Suppressor macrophage treated with lipopolysaccharide for 1 hour (primary cell): ENCODE measurements at regions not wholly inside any gene's neighbourhood (a gene's known extent, or its start where the extent isn't known, plus 50 kb on each side); places are given as distances from the start of the nearest gene placed in this dataset.

Experiments used
- DNase-seq, 3 donors: peaks; one replicate each; pipeline ENCODE4 v3.0.0-alpha.2; 2020 to 2022

DNA sequence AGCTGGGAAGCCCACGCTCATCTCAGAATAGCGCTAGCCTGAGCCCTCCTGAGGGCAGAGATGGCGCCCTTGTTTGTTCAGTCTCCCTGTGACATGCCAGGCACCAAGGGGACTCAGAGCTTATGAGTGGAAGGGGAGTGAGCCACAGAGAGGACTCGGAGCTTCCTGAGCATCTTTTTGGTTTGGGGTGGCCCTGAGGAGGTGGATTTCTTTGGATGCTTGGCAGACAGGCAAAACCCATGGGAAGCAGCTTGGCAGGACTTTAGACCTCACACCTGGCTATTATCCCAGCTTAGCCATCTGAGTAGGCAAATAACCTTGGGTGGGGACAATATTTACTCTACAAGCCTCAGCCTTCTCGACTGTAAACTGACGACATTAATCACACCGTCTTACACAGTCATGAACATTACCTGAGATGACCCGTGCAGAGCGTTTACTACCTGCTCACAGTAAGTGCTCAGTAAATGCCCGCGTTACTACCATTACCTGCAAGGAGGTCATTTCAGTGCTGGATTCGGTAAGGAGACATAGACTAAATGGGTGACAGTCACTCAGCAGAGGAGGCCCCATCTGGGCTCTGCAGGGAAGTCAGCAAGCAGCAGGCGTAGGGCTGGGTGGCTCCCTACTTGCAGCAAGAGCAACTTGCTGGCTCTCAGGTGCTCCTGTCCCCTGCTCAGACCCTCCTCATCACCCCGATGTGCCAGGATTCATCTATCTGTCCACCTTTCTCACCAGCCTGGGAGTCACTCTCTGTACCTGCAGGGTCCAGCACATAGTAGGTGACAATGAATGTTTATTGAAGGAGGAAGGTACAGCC, 54.9 kb downstream of the KLHDC7A start:
- DNase-seq: no peak

DNA sequence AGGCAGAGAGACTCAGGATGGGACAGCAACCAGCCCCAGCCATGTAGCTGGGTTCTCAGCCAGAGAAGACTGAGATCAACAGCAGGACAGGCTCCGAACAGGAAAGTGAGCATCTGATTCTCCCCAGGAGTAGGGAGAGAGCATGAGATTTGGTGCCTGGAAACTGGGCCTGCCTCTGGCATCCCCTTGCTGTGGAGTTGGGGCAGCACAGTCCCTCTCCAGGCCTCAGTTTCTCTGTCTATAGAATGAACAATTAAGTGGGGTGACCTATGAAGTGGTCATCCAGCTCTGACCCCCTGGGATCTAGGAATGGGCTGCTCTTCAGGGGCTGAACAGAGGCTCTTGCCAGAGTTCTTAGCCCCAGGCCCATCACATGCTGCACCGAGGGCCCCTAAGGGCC, 55.6 kb downstream of the KLHDC7A start:
- no peak for DNase-seq

DNA sequence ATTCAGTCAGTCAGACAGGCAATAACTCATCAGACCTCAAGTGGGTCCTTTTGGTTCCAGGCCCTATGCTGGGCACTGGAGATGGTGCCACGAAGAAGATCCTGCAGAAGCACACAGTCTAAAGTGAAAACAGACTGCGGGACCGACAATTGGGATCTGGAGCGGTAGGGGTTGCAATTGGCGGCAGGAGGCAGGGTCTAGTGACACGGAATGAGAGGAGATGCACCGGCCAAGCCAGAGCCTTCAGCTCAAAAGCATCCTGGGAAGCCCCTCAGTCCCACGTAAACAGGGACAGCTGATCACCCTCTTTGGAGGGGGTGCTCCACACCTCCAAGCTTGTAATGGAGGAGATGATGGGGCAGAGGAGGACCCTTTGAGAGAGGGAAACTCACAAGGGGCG, 56.2 kb downstream of the KLHDC7A start:
- DNase-seq: no peak

DNA sequence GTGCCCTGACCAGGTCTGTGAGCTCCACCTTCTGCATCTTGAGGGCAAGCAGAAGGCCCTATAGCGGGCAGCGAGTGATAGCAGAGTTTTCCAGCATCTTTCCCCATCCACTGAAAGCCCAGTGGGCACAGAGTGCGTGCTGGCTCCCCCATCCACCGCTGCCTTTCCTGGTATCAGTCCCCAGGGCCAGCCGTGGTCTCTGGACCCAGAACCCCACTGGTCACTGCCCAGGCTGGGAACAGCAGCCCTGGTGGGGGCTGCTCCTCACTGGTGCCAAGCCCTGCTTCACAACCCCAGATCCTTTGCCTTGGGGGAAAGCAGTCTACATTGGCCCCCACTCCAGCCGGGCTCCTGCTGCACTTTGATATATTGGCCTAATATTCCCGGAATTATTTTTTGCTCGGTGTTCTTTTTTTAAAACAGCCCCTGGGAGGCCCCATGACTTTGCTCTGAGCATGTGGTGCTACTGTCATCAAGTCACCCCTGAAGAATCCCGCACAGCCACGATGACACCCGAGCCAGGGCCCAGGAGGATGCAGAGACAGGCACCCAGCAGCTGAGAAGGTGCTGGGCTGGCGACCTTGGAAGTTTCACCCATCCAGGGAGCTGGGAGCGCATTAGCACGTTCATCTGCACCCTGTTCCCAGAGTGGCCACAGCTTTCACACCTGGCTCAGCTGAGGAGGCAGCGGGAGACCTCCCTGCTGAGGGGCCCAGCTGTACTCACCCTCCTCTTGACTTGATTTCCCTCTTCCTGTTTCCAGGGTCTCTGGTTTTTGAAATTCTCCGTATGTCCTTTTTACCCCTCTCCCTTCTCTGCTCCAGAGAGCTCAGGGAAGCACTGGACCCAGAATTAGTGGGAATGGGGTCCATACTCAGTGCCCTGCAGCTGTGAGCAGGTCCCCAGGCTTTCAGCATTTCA, 56.9 kb downstream of the KLHDC7A start:
- no peak for DNase-seq

DNA sequence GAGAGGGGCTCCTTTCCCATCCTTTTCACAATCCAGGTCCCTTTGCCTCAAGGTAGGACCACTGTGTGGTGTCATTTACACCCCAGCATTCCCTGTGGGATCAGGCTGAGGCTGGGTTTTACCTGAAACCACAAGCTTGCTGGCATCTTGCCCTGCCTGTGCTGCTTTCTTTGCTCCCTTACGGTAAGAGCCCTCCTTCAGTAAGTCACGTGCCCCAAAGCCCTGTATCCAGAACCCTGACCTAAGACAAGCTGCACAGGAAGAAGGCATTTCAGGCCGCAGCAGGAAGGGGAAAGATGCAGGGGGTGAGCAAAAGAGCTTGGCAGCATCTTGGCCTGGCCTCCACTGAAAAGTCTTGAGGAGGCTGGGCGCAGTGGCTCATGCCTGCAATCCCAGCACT, 58.4 kb downstream of the KLHDC7A start:
- no peak for DNase-seq

DNA sequence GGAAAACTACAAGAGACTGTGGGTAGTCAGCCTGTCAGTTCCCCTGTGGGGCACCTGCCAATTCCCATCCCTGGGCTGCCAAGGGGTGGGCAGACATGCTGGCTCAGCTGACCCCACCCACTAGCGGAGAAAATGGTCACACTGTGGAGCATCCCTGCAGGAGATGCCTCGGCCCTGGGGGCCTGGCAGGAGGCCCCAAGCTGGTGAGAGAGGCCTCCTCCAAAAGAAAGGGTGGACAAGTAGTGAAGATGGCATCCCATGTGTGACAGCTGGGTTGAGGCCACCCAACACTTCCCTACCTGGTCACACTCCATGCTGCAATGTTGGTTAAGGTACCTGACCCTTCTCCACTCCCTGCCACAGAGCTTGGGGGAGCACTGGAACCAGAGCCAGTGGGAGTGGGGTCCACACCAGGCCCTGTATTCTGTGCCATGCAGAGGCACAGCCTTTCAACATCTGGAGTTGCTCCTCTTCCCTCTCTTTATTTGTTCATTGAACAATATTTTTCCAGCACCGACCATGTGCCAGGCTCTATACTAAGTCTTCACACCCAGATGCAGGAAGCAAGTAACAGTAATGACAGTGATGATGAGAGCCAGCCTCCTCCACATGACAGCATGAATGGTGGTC, 59.5 kb downstream of the KLHDC7A start:
- no peak for DNase-seq

DNA sequence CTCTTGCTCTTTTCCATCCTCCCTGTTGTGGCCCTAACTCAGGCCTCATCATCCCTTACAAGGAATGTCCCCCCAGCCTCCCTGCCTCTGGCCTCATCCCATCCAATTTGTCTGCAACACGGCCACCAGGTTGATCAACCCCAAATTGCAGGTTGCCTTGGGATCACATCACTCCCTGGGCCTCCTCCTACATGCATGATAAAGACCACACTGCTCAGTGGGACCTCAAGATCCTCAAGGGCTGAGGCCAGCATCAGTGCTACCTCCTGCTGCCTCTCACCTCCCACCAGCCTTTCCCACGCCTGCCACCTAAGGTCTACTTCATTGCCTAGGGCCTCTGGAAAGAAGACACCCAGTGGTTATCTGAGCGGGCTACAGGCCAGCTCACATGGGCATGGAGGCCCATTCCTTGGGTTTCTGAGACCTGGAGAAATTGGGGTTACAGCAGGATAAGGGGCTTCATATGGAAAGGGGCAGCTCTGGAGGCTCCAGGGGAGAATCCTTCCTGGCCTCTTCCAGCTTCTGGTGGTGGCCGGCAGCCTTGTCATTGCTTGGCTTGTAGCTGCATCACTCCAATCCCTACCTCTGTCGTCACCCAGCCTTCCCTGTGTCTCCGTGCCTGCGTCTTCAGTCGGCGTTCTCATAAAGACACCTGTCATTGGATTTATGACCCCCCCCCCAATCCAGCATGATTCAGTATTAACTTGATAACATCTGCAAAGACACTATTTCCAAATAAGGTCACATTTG, 60.5 kb downstream of the KLHDC7A start:
- DNase-seq: no peak

DNA sequence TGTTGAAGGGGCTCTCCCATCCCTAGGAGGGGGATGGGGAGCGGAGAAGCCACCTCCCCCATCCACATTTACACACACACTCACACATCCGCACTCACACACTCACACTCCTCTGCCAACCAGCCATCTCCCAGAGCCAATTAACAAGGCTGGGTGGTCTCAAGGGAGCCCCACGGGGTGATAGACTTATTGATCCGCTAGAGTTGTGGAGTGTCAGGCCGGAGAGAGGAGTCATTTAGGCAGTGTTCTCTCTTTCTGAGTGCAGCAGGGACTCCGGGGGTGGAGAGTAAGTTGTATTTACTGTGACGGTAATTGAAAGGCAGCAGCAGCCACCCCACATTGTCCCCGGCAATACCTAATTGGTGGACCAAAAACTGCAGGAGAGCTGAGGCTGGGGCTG, 61.6 kb downstream of the KLHDC7A start:
- DNase-seq: no peak

DNA sequence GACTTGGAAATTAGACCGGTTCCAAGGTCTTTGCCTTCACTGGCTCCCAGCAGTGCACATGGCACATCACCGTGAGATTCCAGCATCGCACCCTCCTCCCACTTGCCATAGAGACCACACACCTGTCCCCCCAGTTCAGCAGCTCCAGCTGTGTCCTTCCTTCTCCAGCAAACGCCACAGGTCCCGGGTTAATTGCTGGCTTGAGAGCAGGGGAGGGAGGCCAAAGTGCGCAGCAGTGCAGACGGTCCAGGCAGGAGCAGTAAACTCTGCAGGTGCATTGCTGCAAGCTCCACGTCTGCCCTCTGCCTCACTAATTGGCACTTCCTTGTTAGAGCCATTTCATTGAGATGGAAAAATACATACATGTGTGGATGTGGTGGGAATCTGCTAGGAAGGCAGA, 65.3 kb downstream of the KLHDC7A start:
- no peak for DNase-seq

DNA sequence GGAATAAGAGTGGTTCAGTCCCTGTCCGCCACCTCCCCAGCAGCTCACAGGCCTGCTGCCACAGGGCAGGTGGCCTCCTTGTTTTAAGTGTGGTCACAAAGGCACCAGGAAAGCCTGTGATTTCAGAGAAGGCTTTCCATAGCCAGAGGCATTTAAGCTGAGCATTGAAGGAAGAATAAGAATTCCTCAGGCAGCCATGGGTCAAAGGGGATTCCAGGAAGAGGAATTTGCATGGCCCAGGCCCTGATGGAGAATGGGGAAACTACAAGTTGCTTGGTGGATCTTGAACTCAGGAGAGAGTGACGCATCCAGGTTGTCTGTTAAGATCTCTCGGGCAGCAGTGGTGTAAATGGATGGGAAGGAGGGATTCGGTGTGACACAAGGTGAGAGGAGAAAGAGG, 66.7 kb downstream of the KLHDC7A start:
- no peak for DNase-seq

DNA sequence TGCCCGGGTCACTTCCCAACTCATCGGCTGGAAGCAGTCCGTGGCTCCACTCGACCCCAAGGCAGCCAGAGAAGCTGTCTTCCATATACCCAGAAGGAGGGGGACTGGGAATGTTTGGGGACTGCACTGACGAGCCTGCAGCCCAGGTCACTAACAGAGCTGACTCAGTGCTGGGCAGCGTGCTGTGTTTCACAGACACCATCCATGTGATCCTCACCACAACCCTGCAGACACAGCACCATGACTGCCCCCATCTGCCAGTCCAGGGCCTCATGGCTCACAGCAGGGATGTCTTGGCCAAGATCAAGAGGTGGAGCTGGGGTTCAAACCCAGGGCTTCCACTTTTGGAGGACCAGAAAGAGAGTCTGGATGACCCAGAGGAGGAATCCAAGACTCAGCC, 67.9 kb downstream of the KLHDC7A start:
- no peak for DNase-seq

DNA sequence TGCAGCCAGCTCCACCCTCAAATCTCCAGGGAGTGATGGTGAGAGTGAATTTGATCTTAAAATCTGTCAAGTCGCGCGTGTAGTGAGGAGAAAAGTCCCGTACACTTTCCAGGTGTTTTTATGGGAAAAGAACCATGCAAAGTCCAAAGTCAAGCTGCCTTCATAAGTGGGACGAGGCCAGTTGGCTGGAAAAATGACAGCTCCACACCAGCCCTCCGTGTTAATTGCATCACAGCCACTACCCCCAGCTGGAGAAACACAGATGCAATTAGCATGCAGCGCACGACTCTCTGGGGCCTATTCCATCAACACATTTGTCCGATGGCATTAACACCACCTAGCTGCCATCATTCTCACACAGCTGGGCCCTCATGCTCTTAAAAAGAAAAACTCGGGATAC, 68.4 kb downstream of the KLHDC7A start:
- no peak for DNase-seq

DNA sequence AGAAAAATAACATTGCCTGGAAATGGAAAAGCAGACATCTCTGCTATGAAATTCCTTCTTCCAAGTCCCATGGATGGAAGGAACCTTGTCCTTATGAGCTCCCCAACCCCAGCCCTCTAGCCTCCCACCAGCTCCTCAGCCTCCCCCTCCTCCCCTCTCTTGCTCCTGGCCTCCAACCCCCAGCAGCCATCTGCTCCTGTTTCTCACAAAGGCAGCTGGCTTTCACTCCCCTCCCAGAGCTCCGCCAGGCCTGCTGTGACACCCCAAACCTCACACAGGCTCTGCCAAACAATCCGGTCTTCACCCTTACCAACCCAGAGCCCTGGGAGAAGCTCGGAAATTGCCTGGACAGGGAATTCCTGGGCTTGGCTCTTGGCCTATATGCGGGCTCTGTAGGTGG, 69.2 kb downstream of the KLHDC7A start:
- DNase-seq: no peak

DNA sequence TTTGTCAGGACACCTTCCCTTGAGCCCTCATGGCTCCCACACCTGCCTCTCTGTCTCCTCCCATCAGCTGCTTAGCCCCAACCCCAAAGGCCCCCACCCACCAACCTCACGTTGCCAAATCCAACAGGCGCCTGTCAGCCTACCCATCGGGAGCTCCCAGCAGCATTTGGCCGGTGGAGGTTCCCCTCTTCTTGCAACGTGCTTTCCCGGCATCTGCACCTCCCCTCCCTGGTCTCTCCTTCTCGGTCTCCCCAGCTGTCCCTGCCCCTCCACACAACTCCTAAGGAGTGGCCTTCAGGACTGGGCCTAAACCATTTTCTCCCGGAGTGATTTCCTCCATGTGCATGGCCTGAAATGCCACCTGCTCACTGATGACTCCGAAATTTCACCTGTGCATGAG, 71.9 kb downstream of the KLHDC7A start:
- DNase-seq: no peak

DNA sequence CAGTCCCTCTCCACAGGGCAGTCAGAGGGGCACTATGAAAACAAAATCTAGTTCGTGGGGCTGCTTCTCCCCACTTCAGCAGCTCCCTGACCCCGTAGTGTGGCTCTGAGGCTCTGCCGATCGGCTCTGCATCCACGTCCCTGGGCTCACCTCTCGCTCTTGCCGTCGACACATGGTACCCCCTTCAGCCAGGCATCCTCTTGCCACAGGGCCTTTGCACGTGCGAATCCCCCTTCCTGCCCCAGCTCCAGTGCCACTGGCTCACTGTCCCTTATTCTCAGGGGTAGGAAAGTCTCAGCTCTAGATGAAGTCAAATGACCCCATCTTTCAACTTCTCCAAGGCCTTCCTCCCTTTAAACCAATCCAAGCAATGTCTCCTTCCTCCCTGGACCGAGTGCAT, 72.7 kb downstream of the KLHDC7A start:
- DNase-seq: no peak

DNA sequence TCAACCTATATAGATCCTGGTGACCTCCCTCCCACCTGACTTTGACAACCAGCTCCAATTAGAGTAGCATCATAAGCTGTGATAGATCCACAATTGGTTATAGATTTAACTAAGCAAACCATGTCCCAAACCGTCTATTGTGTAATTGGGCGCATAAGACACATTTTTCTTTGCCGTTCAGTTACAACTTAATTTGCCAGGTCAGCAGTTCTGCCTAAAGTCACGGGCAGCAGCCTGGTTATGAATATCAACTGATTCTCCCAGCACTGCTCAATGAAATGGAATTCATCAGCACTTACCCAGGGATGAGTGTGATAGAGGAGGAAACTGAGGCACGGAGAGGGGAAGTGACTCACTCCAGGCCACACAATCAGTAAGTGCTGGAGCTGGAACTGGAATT, 73.4 kb downstream of the KLHDC7A start:
- no peak for DNase-seq

DNA sequence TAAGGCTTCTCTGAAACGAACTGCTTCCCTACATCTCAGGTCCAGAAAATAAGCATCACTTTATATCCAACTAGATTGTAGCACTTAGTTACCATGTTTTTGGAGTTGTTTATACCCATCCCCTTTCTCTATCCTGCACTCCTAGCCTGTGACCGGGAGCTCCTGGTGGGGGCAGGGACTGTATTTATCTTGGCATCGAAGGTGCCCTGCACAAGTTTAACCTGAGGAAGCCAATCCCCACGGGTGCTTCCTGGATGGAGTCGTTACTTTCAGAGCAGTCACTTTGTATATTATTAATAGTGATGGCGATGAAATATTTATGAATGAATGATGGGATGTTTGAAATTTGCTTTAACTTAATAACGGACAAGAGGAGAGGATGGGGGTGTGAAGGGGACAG, 73.9 kb downstream of the KLHDC7A start:
- no peak for DNase-seq

DNA sequence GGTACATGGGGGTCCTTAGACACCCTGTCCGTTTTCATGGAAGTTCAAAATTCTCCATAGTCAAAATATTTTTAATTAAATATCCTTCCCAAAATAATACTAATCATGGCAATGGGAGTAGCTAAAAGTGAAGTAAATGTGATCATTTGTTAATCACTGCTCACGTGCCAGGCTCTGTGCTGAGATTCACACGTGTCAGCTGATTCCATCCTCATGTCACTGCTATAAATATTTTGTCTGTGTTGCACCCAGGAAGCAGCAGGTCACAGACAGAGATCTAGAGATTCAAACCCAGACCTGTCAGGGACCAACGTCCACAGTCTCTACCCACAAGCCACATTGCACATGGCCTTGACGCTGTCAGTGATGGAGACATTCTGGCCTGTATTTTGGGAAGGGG, 74.3 kb downstream of the KLHDC7A start:
- DNase-seq: no peak

DNA sequence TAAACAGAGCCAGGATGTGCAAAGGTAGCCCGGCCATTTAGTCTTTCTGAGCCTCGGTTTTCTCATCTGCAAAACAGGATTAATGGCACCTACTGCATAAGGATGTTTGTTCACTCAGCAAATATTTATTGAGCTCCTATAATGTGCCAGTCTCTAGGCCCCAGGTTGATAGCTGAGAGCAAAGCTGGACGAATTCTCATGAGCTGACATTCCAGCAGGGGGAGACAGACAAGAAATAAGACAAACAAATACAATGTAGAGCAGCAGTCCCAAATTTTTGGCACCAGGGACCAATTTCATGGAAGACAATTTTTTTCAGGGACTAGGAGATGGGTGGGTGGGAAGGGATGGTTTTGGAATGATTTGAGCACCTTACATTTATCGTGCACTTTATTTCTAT, 74.3 kb upstream of the PAX7 start:
- DNase-seq: peak; percentile 10 to 30 (median 20)

DNA sequence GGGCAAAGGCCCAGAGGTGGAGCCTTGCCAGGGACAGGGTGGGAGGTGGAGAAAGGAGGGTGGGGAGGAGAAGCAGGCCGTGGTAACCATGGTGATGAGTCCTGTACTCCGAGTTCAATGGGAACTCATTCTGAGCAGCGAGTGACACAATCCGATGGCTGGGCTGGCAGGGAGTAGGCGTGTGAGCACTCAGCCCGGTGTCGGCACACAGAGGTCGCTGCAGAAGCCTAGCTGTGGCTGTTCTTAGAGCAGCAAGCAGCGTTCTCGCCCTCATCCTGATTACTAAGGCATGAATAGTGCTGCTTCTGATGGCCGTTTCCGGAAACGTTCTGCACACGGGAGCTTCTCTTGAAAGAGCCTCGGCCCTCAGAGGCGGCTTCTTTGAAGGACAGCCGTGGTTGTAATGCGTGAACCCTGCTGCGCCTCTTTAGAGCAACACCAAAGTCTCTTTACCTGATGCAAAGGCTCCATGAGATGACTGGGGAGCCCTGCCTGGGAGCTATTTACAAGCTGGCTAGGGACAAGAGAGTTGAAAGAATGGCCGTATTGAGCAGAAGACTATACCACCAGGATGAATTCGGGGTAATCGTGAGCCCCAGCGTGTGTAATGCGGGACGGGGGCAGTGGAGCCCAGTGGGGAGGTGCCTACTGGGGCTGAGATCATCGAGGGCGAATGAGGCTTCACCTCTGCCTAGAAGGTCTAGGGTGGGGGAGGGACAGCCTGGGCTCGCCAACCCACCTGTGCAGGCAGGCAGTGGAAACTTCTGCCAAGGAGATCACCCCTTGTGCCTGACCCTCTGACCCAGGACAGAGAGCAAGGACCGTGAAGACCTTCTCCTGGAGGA, 72.8 kb upstream of the PAX7 start:
- DNase-seq: peak; percentile 17 to 39 (median 19)

DNA sequence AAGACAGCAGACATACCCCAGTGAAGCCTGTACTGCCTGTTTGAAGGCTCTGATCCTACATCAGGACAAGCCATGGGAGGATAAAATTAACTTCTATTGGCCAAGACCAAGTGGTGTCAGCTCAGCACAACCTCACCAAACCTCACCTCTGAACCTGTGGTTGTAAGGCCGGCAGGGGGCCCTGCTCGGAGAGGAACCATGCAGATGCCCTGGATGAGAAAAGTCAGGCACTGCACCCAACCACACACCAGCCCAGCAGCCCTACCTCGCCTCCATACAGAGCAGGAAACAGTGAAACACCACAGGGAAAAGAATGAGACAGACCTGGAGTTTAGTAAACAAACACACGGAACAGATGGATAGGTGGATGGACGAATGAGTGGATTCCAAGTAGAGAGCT, 70.0 kb upstream of the PAX7 start:
- DNase-seq: no peak

DNA sequence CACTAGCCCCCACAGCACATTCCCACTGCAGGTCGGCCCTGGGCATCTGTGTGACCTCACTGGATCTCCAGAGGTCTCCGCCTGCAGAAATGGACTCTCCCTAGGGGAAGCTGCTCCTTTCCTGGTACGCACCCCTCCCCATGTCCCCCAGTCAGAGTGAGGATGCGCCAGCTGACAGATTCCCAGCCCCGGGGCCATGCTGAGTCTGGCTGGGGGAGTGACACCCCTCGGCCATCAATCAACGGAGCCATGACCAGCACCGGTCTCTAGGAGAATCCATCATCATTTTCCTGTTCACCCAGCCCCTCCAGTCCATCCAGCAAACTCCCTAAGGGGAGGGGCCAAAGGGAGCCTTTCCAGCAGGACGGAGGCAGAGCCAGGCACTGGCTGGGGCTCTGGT, 68.7 kb upstream of the PAX7 start:
- DNase-seq: no peak
